HL-60 (cell line): ENCODE measurements at regions not wholly inside any gene's neighbourhood (a gene's known extent, or its start where the extent isn't known, plus 50 kb on each side); places are given as distances from the start of the nearest gene placed in this dataset.
"Not testable (repeated sequence)": the region's sequence is repeated elsewhere in the genome, so short reads cannot be mapped to it uniquely, and the experiment has no call there.

ENCODE experiments used
- DNase-seq, 2 experiments: peaks; one replicate each; pipeline ENCODE4 v3.0.0-alpha.2; 2010 to 2020; ENCODE audit warnings: low read depth in 1 of 2, low spot score in 1 of 2
- H3K27ac ChIP-seq: fragments of 250-450 bp; sonication (Bioruptor Pico); replicated peaks from 2 replicates; pipeline ENCODE4 v1.5.1; 2020; ENCODE audit warnings: mild to moderate bottlenecking, moderate library complexity
- H3K27me3 ChIP-seq: fragments of 250-450 bp; sonication (Bioruptor Pico); 2 replicates; pipeline ENCODE4 v1.5.1; 2021; ENCODE audit warnings: mild to moderate bottlenecking, moderate library complexity; ENCODE audit not compliant: insufficient read depth, poor library complexity, severe bottlenecking
- H3K4me3 ChIP-seq: replicated peaks from 2 replicates; pipeline ENCODE4 v1.5.1; 2011; ENCODE audit warnings: mild to moderate bottlenecking, control low read depth, low read length; ENCODE audit not compliant: insufficient read depth
- CTCF ChIP-seq: IDR thresholded peaks from one replicate; pipeline ENCODE4 v1.5.1; 2011; ENCODE audit warnings: low read length, control low read depth, inconsistent platforms; ENCODE audit not compliant: insufficient read depth
- GABPA ChIP-seq: IDR thresholded peaks from 2 replicates; pipeline ENCODE4 v1.6.1; 2012; ENCODE audit warnings: low read depth
- POLR2AphosphoS5 ChIP-seq: IDR thresholded peaks from 2 replicates; pipeline ENCODE4 v1.6.1; 2012; ENCODE audit warnings: low read depth
- SPI1 ChIP-seq: IDR thresholded peaks from 2 replicates; pipeline ENCODE4 v1.6.1; 2012; ENCODE audit warnings: low read depth, mild to moderate bottlenecking, borderline replicate concordance
- TF ChIP-seq, protein P1 (sequence below): IDR thresholded peaks from 2 replicates; pipeline ENCODE4 v1.6.1; 2012; ENCODE audit warnings: low read depth; ENCODE audit not compliant: insufficient replicate concordance

DNA sequence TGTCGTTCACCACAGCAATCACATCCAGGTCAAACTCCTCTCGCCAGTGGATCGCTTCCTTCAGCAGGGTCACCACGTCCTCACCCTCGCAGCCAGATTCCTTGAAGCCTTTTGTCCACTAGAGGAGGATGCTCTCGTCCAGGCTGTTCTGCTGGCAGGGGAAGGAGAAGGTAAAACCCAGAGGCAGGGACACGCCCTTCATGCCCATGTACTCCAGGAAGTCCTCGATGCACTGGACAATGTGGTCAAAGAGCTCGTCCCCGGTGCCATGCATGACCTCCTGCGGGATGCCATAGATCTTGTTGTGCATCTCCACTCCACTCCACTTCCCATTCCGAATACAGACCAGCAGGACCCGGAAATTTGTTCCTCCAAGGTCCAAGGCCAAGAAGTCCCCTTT, 152.4 kb downstream of the TENT5D start:
- no peaks in the 10 kb centered on the region for H3K27me3 ChIP-seq
- DNase-seq = no peak
- H3K4me3 ChIP-seq = no peak overlapping the region
- TF ChIP-seq POLR2AphosphoS5 = no peak
- TF ChIP-seq, protein P1, sequence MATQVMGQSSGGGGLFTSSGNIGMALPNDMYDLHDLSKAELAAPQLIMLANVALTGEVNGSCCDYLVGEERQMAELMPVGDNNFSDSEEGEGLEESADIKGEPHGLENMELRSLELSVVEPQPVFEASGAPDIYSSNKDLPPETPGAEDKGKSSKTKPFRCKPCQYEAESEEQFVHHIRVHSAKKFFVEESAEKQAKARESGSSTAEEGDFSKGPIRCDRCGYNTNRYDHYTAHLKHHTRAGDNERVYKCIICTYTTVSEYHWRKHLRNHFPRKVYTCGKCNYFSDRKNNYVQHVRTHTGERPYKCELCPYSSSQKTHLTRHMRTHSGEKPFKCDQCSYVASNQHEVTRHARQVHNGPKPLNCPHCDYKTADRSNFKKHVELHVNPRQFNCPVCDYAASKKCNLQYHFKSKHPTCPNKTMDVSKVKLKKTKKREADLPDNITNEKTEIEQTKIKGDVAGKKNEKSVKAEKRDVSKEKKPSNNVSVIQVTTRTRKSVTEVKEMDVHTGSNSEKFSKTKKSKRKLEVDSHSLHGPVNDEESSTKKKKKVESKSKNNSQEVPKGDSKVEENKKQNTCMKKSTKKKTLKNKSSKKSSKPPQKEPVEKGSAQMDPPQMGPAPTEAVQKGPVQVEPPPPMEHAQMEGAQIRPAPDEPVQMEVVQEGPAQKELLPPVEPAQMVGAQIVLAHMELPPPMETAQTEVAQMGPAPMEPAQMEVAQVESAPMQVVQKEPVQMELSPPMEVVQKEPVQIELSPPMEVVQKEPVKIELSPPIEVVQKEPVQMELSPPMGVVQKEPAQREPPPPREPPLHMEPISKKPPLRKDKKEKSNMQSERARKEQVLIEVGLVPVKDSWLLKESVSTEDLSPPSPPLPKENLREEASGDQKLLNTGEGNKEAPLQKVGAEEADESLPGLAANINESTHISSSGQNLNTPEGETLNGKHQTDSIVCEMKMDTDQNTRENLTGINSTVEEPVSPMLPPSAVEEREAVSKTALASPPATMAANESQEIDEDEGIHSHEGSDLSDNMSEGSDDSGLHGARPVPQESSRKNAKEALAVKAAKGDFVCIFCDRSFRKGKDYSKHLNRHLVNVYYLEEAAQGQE = no peak
- no peak for TF ChIP-seq SPI1
- no peak for TF ChIP-seq CTCF
- TF ChIP-seq GABPA = no peak
- H3K27ac ChIP-seq = no peak overlapping the region

- Histone ChIP-seq H3K27ac (no peak overlapping the region), H3K4me3 (no peak overlapping the region), H3K27me3 (no peaks in the 10 kb centered on the region)
- no peak for DNase-seq
- TF ChIP-seq CTCF (no peak), POLR2AphosphoS5 (no peak), GABPA (no peak)
- TF ChIP-seq, protein P1 = no peak
These were observed 153.0 kb downstream of the TENT5D start for GRCh38 chrX:80573275-80573674.

DNA sequence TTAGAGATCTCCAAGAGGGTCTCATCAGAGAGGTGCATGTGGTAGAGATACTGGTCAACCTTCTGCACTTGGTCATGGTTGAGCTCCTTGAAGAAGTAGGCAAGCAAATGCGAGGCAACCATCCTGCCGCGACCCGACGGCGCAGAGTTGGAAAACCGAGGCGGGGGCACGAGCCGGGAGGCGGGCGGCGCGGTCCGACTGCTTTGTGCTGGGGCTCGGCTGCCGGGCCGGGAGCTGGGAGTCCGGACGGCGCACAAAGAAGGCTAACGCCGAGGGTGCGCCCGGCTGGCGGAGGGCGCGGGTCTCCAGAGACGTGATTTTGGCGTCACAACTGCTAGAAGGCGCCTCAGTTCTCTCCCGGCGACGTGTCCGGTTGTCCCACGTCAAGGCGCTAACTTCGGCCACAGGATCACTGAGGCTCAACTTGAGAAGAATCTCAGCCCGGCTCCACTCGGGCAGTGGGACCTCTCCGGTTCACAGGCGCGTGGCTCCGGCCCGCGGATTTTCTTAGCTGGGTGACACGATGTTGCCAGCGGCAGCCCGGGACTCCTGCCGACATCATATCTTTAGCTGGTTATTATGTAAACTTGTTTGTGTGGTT, 154.3 kb downstream of the TENT5D start:
- not testable (repeated sequence) for DNase-seq, H3K27ac ChIP-seq, H3K4me3 ChIP-seq, H3K27me3 ChIP-seq

- no peak for TF ChIP-seq SPI1
- no peak for TF ChIP-seq GABPA
- TF ChIP-seq, protein P1 = no peak
- no peak for TF ChIP-seq CTCF
- TF ChIP-seq POLR2AphosphoS5 = no peak
- DNase-seq = no peak
- no peaks in the 10 kb centered on the region for H3K27me3 ChIP-seq
- H3K4me3 ChIP-seq = no peak overlapping the region
- H3K27ac ChIP-seq = no peak overlapping the region
These were observed 156.0 kb downstream of the TENT5D start for GRCh38 chrX:80576267-80576666.
